ENCODE measurements at regions not wholly inside any gene's neighbourhood (a gene's known extent, or its start where the extent isn't known, plus 50 kb on each side); places are given as distances from the start of the nearest gene placed in this dataset.

GRCh38 chr4:117817301-117817700 is 217.0 kb upstream of the NDST3 start:
- in situ Hi-C loops (cut with MboI; ENCODE audit: low sequenced_read_pairs in 4 of 4), result no loop called here
- intact Hi-C loops (cut with DNase I; ENCODE audit: low total_unique reads), result no loop called here
- no peak overlapping the region for H3K4me3 ChIP-seq

GRCh38 chr4:117821834-117822233 is 212.5 kb upstream of the NDST3 start:
- intact Hi-C loops (cut with DNase I; ENCODE audit: low total_unique reads), result no loop called here
- TF ChIP-seq POLR2A (IDR thresholded peaks at IDR 0.05) (no peak), CTCF (IDR thresholded peaks at IDR 0.05 in 4 of 5, conservative IDR thresholded peaks at IDR 0.05 in 1 of 5) (no peak)
- in situ Hi-C loops (cut with MboI; ENCODE audit: low sequenced_read_pairs in 4 of 4), result no loop called here
- Histone ChIP-seq H3K36me3 (no peaks in the 10 kb centered on the region), H3K4me1 (no peaks in the 10 kb centered on the region), H3K27me3 (no peaks in the 10 kb centered on the region), H3K4me3 (no peak overlapping the region), H3K9me3 (no peaks in the 10 kb centered on the region), H3K27ac (no peak overlapping the region)
- no peak for DNase-seq
- no peak for ATAC-seq

More at GRCh38 chr4:117817301-117817700, 217.0 kb upstream of the NDST3 start:
- no peak for DNase-seq
- TF ChIP-seq POLR2A (IDR thresholded peaks at IDR 0.05) (no peak), CTCF (IDR thresholded peaks at IDR 0.05 in 4 of 5, conservative IDR thresholded peaks at IDR 0.05 in 1 of 5) (no peak)
- no peak for ATAC-seq
- Histone ChIP-seq H3K27ac (no peak overlapping the region), H3K27me3 (no peaks in the 10 kb centered on the region), H3K36me3 (no peaks in the 10 kb centered on the region), H3K9me3 (no peaks in the 10 kb centered on the region), H3K4me1 (no peaks in the 10 kb centered on the region)

GRCh38 chr4:117823388-117823787 is 210.9 kb upstream of the NDST3 start:
- Histone ChIP-seq H3K4me1 (no peaks in the 10 kb centered on the region), H3K4me3 (no peak overlapping the region), H3K27ac (no peak overlapping the region), H3K9me3 (no peaks in the 10 kb centered on the region), H3K27me3 (no peaks in the 10 kb centered on the region), H3K36me3 (no peaks in the 10 kb centered on the region)
- TF ChIP-seq POLR2A (IDR thresholded peaks at IDR 0.05) (no peak), CTCF (IDR thresholded peaks at IDR 0.05 in 4 of 5, conservative IDR thresholded peaks at IDR 0.05 in 1 of 5) (no peak)
- in situ Hi-C loops (cut with MboI; ENCODE audit: low sequenced_read_pairs in 4 of 4) (no loop called here), intact Hi-C loops (cut with DNase I; ENCODE audit: low total_unique reads) (no loop called here)
- DNase-seq (no peak), ATAC-seq (no peak)

- Histone ChIP-seq H3K27ac (no peak overlapping the region), H3K36me3 (no peaks in the 10 kb centered on the region), H3K4me3 (no peak overlapping the region), H3K27me3 (no peaks in the 10 kb centered on the region), H3K9me3 (no peaks in the 10 kb centered on the region), H3K4me1 (no peaks in the 10 kb centered on the region)
- ATAC-seq (no peak), DNase-seq (no peak)
- TF ChIP-seq POLR2A (IDR thresholded peaks at IDR 0.05), result no peak
- no peak for TF ChIP-seq CTCF (IDR thresholded peaks at IDR 0.05 in 4 of 5, conservative IDR thresholded peaks at IDR 0.05 in 1 of 5)
- intact Hi-C loops (cut with DNase I; ENCODE audit: low total_unique reads), result no loop called here
- in situ Hi-C loops (cut with MboI; ENCODE audit: low sequenced_read_pairs in 4 of 4), result no loop called here
Observed at GRCh38 chr4:117825600-117825999, 208.7 kb upstream of the NDST3 start.

- TF ChIP-seq POLR2A (IDR thresholded peaks at IDR 0.05) (no peak), CTCF (IDR thresholded peaks at IDR 0.05 in 4 of 5, conservative IDR thresholded peaks at IDR 0.05 in 1 of 5) (no peak)
- H3K27me3 ChIP-seq, result no peaks in the 10 kb centered on the region
- no peaks in the 10 kb centered on the region for H3K4me1 ChIP-seq
- DNase-seq (no peak), ATAC-seq (no peak)
- no peak overlapping the region for H3K27ac ChIP-seq
- H3K36me3 ChIP-seq, result no peaks in the 10 kb centered on the region
- in situ Hi-C loops (cut with MboI; ENCODE audit: low sequenced_read_pairs in 4 of 4), result no loop called here
- intact Hi-C loops (cut with DNase I; ENCODE audit: low total_unique reads), result no loop called here
- no peak overlapping the region for H3K4me3 ChIP-seq
- H3K9me3 ChIP-seq, result no peaks in the 10 kb centered on the region
Observed at GRCh38 chr4:117831060-117831683, 203.1 kb upstream of the NDST3 start.

Measured in gastrocnemius medialis (tissue), 4 donors.